Thyroid gland (tissue), 4 donors: ENCODE measurements at regions not wholly inside any gene's neighbourhood (a gene's known extent, or its start where the extent isn't known, plus 50 kb on each side); places are given as distances from the start of the nearest gene placed in this dataset.

Experiments
- POLR2A ChIP-seq, 2 donors: fragments of 450-650 bp; IDR thresholded peaks; one replicate each; pipeline ENCODE4 v1.6.1; 2017; ENCODE audit warnings: antibody characterized with exemption in 2 of 2, mild to moderate bottlenecking in 2 of 2, moderate library complexity in 1 of 2
- TF ChIP-seq, protein P1 (sequence below), 6 experiments: fragments of 200-600 bp in 3 of 6; fragments of 450-650 bp in 3 of 6; sonication (generic) in 3 of 6; IDR thresholded peaks; one replicate each; pipeline ENCODE4 v1.5.1; 2016 to 2019; ENCODE audit warnings: antibody characterized with exemption in 6 of 6, mild to moderate bottlenecking in 2 of 6, inconsistent platforms in 1 of 6, moderate library complexity in 1 of 6

DNA sequence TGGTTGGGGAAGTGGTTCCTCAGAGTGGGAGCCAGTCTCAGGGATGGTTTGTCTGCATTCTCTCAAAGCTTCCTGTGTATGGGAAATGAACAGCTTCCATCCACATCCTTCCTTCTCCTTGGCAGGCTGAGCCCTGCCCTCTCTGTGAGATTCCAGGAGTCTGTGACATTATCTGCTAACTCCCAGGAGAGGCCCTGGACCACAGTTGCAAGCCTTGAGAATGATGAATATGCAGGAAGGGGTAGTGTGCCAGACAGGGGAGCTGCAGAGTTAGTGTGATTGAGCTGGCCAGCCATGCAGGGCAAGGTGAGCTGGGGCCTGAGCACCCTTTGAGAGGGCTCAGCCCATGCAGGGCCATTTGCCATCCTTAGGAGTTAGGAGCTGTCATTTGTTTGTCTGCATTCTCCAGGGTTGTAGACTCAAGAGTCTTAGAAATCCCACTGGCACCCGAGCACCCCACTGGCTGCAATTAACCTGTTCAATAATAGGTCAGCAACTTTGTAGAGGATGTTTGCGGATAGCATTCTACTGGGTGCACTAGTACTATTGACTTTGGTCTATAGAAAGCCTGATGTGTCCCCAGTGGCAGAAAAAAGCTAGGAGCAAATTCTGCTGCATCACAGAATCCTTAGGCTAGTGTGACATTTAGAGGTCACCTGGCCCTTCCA is 299.0 kb upstream of the CADM1 start:
- TF ChIP-seq, protein P1, sequence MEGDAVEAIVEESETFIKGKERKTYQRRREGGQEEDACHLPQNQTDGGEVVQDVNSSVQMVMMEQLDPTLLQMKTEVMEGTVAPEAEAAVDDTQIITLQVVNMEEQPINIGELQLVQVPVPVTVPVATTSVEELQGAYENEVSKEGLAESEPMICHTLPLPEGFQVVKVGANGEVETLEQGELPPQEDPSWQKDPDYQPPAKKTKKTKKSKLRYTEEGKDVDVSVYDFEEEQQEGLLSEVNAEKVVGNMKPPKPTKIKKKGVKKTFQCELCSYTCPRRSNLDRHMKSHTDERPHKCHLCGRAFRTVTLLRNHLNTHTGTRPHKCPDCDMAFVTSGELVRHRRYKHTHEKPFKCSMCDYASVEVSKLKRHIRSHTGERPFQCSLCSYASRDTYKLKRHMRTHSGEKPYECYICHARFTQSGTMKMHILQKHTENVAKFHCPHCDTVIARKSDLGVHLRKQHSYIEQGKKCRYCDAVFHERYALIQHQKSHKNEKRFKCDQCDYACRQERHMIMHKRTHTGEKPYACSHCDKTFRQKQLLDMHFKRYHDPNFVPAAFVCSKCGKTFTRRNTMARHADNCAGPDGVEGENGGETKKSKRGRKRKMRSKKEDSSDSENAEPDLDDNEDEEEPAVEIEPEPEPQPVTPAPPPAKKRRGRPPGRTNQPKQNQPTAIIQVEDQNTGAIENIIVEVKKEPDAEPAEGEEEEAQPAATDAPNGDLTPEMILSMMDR (IDR thresholded peaks at IDR 0.05): no peak
- TF ChIP-seq POLR2A (IDR thresholded peaks at IDR 0.05): no peak
